SK-N-MC (cell line): ENCODE measurements at regions not wholly inside any gene's neighbourhood (a gene's known extent, or its start where the extent isn't known, plus 50 kb on each side); places are given as distances from the start of the nearest gene placed in this dataset.

Experiments
- EZH2 ChIP-seq: fragments of 200-600 bp; sonication (generic); IDR thresholded peaks from one replicate; pipeline ENCODE4 v1.6.1; 2017; ENCODE audit warnings: antibody characterized with exemption
- FOXP2 ChIP-seq: optimal IDR thresholded peaks from 2 replicates; pipeline ENCODE3; 2011; ENCODE audit warnings: mild to moderate bottlenecking, moderate library complexity; ENCODE audit not compliant: insufficient read depth; ENCODE audit errors: extremely low read length, control extremely low read depth
- POLR2AphosphoS5 ChIP-seq: IDR thresholded peaks from 2 replicates; pipeline ENCODE4 v1.6.1; 2012; ENCODE audit warnings: mild to moderate bottlenecking, low read depth, low read length, borderline replicate concordance

- TF ChIP-seq POLR2AphosphoS5 (no peak), EZH2 (no peak), FOXP2 (no peak)
Measured at GRCh38 chr3:148373961-148374360, 323.7 kb upstream of the AGTR1 start.
